Epithelial cell of proximal tubule (primary cell): ENCODE measurements at regions not wholly inside any gene's neighbourhood (a gene's known extent, or its start where the extent isn't known, plus 50 kb on each side); places are given as distances from the start of the nearest gene placed in this dataset.

Experiments
- DNase-seq: peaks from one replicate; pipeline ENCODE4 v3.0.0-alpha.2; 2011; ENCODE audit warnings: low read depth
- H3K4me3 ChIP-seq: 2 replicates; pipeline ENCODE4 v1.5.1; 2011; ENCODE audit warnings: low read depth, mild to moderate bottlenecking, low read length
- TF ChIP-seq, protein P1 (sequence below): conservative IDR thresholded peaks from 2 replicates; pipeline ENCODE4 v1.5.1; 2012; ENCODE audit warnings: low read depth, mild to moderate bottlenecking, low read length

DNA sequence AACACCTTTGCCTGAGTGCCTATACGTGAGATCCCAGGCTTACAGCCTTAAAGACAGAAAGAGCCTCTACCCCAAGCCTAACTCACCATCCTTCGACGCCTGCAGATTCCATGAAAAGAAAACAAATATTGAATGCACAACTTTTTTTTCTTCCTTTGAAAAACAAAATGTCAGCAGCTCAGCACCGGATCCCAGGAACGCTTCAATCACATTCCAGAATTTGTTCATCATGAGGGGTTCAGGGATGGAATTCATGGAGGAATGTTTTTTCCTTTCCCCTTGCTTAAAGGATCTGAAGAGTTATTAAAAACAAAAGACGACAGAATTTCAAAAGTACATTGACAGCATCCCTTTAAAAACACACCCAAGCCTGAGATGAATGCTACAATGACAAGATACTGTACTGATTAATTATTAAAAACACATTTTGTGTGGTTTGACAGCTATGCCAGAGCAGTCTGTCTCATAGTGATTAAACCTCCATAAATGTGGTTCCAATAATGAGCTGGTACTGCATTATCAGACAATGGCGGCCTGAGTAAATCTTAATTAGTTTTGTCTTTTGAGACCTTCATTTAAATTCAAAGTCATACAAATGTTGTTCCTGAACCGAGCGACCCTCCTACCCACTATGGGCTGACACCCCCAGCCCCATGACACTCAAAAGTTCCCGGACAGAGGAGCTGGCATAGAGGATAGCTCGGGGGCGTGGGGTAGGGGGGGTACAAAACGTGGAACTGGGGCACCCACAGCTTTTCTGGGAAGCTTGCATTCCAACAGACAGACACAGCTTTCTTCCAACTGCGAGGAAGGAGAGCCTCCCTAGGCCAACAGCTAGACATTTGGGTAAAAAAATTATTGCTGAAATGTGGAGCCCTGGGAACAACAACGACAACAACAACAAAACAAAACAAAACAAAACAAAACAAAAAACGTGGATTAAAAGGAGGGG, 227.5 kb downstream of the TTC32 start:
- no peak overlapping the region for H3K4me3 ChIP-seq
- DNase-seq = no peak
- TF ChIP-seq, protein P1, sequence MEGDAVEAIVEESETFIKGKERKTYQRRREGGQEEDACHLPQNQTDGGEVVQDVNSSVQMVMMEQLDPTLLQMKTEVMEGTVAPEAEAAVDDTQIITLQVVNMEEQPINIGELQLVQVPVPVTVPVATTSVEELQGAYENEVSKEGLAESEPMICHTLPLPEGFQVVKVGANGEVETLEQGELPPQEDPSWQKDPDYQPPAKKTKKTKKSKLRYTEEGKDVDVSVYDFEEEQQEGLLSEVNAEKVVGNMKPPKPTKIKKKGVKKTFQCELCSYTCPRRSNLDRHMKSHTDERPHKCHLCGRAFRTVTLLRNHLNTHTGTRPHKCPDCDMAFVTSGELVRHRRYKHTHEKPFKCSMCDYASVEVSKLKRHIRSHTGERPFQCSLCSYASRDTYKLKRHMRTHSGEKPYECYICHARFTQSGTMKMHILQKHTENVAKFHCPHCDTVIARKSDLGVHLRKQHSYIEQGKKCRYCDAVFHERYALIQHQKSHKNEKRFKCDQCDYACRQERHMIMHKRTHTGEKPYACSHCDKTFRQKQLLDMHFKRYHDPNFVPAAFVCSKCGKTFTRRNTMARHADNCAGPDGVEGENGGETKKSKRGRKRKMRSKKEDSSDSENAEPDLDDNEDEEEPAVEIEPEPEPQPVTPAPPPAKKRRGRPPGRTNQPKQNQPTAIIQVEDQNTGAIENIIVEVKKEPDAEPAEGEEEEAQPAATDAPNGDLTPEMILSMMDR = no peak

DNA sequence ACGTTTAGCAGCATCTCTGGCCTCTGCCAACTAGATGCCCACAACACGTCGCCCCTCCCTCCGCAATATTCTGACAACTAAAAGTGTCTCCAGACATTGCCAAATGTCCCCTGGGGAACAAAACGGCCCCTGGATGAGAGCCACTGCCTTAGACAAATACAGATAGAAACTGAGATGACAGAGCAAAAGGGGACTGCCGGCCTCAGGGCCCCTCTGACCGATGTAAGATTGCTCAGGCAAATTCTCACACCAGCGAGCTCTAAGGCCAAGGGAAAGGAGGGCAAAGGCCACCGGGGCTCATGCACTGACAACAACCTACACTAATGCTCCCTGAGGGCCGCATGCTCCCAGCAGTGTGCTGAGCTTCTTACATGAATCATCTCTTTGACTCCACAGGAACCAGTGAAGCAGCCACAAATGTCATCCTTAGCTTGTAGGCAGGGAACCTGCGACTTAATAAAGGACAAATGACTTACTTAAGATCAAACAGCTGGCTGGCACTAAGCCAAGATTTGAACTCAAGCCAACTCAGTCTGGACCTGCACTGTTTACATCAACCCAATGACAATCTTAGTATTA, 228.5 kb downstream of the TTC32 start:
- H3K4me3 ChIP-seq = no peak overlapping the region
- no peak for DNase-seq
- TF ChIP-seq, protein P1 = no peak

DNA sequence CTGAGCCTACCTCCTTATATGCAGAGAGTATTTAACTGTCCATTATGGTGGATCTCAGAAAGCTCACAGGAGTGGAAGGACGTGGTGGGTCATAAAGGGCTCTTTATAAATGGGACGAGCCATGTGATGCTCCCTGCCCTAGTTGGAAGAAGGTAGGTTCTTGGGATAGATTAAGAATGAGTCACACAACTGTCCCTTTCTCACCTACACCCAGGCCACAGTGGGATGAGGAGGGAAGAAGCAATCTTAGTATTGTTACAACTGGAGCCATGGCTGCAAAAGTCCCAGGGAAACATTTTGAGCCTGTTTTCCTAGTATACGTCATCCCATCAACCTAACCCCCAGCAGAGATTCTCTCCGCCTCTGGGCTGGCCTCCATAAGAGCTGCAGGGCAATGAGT, 229.9 kb downstream of the TTC32 start:
- no peak overlapping the region for H3K4me3 ChIP-seq
- DNase-seq = no peak
- TF ChIP-seq, protein P1 = no peak

GRCh38 chr2:19671311-19671710, 230.5 kb downstream of the TTC32 start:
- no peak for DNase-seq
- TF ChIP-seq, protein P1 = no peak
- H3K4me3 ChIP-seq = no peak overlapping the region

DNA sequence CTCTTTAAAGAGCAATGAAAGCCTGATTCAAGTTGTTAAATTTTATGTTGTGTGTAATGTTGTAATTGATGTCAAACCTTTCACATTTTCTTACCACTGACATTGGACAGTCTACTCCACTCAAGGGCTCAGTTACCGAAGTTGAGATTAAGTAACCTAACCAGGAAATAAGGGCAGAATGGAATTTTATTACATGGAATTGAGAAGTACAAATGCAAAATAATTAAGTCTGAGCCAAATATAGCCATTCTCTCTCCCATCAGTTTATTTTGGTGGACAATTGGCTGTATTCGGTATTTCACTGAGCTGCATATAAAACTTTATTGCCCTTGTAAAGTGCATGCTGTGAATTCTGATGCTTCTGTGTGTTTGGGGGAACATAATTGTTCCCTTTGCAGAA, 231.5 kb downstream of the TTC32 start:
- TF ChIP-seq, protein P1 = no peak
- DNase-seq = no peak
- no peak overlapping the region for H3K4me3 ChIP-seq

DNA sequence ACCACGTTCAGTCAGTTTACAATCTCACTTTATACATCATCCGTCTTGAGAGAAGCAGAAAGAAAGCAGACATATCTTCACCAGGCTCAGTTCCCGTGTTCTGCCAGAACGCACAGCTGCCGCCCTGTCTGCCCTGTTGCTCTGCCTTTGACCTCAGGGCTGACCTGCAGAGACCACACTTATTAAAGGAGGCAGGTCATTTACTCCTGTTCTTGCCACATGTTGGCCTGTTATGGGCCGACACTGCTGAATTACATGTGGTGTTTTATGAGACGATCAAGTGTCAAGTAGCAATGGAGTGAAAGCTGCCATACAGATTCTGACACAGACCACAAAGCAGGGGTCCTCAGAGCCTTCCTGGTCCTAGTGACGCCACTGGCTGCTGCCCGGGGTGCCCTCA, 232.2 kb downstream of the TTC32 start:
- DNase-seq = no peak
- TF ChIP-seq, protein P1 = no peak

DNA sequence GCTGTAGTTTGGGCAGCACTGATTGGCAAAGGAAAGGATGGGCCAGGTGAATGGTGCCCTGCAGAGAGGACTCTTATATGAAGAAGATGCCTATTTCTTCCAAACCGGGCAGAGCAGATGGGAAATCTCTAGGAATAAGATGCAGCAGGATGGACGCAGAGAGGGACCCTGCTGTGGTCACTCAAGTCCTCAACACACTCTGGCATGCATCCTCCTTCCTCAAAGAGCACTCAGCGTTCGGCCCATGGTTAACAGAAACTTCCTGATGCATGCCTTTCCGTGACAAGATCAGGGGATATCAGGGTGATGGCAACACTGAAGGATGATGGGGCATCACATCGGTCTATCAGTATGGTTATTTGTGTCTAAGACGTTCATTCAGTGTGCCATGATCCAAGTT, 232.7 kb downstream of the TTC32 start:
- DNase-seq = no peak
- TF ChIP-seq, protein P1 = no peak

More for the DNA sequence above, 232.2 kb downstream of the TTC32 start:
- H3K4me3 ChIP-seq = no peak overlapping the region

More for the DNA sequence above, 232.7 kb downstream of the TTC32 start:
- no peak overlapping the region for H3K4me3 ChIP-seq
